SK-N-SH treated with all-trans-retinoic acid at 6 μM for 48 hours (cell line): ENCODE measurements at regions not wholly inside any gene's neighbourhood (a gene's known extent, or its start where the extent isn't known, plus 50 kb on each side); places are given as distances from the start of the nearest gene placed in this dataset.

Experiments
- ARNTL ChIP-seq: fragments of 450-650 bp; formaldehyde crosslinking; IDR thresholded peaks from 2 replicates; pipeline ENCODE4 v1.5.0; 2020; ENCODE audit warnings: low read depth, mild to moderate bottlenecking, moderate library complexity, borderline replicate concordance
- BACH2 ChIP-seq: fragments of 250-450 bp; sonication (Bioruptor Pico); IDR thresholded peaks from 2 replicates; pipeline ENCODE4 v1.9.0; 2021; ENCODE audit warnings: mild to moderate bottlenecking, borderline replicate concordance
- CREB5 ChIP-seq: fragments of 250-450 bp; sonication (Bioruptor Pico); IDR thresholded peaks from 2 replicates; pipeline ENCODE4 v1.5.1; 2020; ENCODE audit warnings: low read depth, mild to moderate bottlenecking, moderate library complexity
- PATZ1 ChIP-seq: fragments of 250-450 bp; sonication (Bioruptor Pico); IDR thresholded peaks from 2 replicates; pipeline ENCODE4 v1.8.0; 2020; ENCODE audit warnings: mild to moderate bottlenecking, moderate library complexity, borderline replicate concordance
- PPARA ChIP-seq: fragments of 250-450 bp; sonication (Bioruptor Pico); IDR thresholded peaks from 2 replicates; pipeline ENCODE4 v1.5.0; 2020; ENCODE audit warnings: mild to moderate bottlenecking, borderline replicate concordance
- SNAI2 ChIP-seq: fragments of 250-450 bp; sonication (Bioruptor Pico); IDR thresholded peaks from 2 replicates; pipeline ENCODE4 v1.5.0; 2020; ENCODE audit warnings: mild to moderate bottlenecking, moderate library complexity
- TCF4 ChIP-seq: fragments of 250-450 bp; sonication (Bioruptor Pico); IDR thresholded peaks from 2 replicates; pipeline ENCODE4 v1.8.0; 2021; ENCODE audit warnings: mild to moderate bottlenecking, moderate library complexity, borderline replicate concordance
- ZC3H10 ChIP-seq: fragments of 250-450 bp; sonication (Bioruptor Pico); IDR thresholded peaks from 2 replicates; pipeline ENCODE4 v1.5.1; 2021; ENCODE audit warnings: mild to moderate bottlenecking, moderate library complexity
- ZFP3 ChIP-seq: fragments of 250-450 bp; sonication (Bioruptor Pico); IDR thresholded peaks from 2 replicates; pipeline ENCODE4 v1.5.0; 2020; ENCODE audit warnings: mild to moderate bottlenecking, moderate library complexity
- ZFP30 ChIP-seq: fragments of 450-650 bp; formaldehyde crosslinking; IDR thresholded peaks from 2 replicates; pipeline ENCODE4 v1.5.0; 2022; ENCODE audit warnings: mild to moderate bottlenecking, moderate library complexity
- ZNF565 ChIP-seq: fragments of 450-650 bp; formaldehyde crosslinking; conservative IDR thresholded peaks from 2 replicates; pipeline ENCODE4 v1.5.0; 2020; ENCODE audit warnings: low read depth, mild to moderate bottlenecking, moderate library complexity
- ZNF70 ChIP-seq: fragments of 450-650 bp; formaldehyde crosslinking; IDR thresholded peaks from 2 replicates; pipeline ENCODE4 v1.5.0; 2020; ENCODE audit warnings: mild to moderate bottlenecking, moderate library complexity
- TF ChIP-seq, protein P1 (sequence below): fragments of 250-450 bp; sonication (Bioruptor Pico); IDR thresholded peaks from 2 replicates; pipeline ENCODE4 v1.5.0; 2020; ENCODE audit warnings: mild to moderate bottlenecking, moderate library complexity
- TF ChIP-seq, protein P2 (sequence below): fragments of 250-450 bp; sonication (Bioruptor Pico); IDR thresholded peaks from 2 replicates; pipeline ENCODE4 v1.8.0; 2021; ENCODE audit warnings: low read depth, mild to moderate bottlenecking, moderate library complexity, borderline replicate concordance

- no peak for TF ChIP-seq CREB5 (CRISPR knock-in tag)
- TF ChIP-seq PPARA, result no peak
- TF ChIP-seq ARNTL (CRISPR knock-in tag), result no peak
- 0 out of 2 replicates have a peak, but pooled peaks have one; percentile 4 for TF ChIP-seq ZC3H10 (CRISPR knock-in tag)
- no peak for TF ChIP-seq ZFP30 (CRISPR knock-in tag)
- TF ChIP-seq, protein P1, sequence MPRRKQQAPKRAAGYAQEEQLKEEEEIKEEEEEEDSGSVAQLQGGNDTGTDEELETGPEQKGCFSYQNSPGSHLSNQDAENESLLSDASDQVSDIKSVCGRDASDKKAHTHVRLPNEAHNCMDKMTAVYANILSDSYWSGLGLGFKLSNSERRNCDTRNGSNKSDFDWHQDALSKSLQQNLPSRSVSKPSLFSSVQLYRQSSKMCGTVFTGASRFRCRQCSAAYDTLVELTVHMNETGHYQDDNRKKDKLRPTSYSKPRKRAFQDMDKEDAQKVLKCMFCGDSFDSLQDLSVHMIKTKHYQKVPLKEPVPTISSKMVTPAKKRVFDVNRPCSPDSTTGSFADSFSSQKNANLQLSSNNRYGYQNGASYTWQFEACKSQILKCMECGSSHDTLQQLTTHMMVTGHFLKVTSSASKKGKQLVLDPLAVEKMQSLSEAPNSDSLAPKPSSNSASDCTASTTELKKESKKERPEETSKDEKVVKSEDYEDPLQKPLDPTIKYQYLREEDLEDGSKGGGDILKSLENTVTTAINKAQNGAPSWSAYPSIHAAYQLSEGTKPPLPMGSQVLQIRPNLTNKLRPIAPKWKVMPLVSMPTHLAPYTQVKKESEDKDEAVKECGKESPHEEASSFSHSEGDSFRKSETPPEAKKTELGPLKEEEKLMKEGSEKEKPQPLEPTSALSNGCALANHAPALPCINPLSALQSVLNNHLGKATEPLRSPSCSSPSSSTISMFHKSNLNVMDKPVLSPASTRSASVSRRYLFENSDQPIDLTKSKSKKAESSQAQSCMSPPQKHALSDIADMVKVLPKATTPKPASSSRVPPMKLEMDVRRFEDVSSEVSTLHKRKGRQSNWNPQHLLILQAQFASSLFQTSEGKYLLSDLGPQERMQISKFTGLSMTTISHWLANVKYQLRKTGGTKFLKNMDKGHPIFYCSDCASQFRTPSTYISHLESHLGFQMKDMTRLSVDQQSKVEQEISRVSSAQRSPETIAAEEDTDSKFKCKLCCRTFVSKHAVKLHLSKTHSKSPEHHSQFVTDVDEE (CRISPR knock-in tag), result no peak
- TF ChIP-seq PATZ1 (CRISPR knock-in tag), result no peak
- TF ChIP-seq, protein P2, sequence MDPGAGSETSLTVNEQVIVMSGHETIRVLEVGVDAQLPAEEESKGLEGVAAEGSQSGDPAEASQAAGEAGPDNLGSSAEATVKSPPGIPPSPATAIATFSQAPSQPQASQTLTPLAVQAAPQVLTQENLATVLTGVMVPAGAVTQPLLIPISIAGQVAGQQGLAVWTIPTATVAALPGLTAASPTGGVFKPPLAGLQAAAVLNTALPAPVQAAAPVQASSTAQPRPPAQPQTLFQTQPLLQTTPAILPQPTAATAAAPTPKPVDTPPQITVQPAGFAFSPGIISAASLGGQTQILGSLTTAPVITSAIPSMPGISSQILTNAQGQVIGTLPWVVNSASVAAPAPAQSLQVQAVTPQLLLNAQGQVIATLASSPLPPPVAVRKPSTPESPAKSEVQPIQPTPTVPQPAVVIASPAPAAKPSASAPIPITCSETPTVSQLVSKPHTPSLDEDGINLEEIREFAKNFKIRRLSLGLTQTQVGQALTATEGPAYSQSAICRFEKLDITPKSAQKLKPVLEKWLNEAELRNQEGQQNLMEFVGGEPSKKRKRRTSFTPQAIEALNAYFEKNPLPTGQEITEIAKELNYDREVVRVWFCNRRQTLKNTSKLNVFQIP (CRISPR knock-in tag), result no peak
- TF ChIP-seq ZNF70, result no peak
- TF ChIP-seq BACH2 (CRISPR knock-in tag), result no peak
- TF ChIP-seq ZFP3 (CRISPR knock-in tag), result no peak
- TF ChIP-seq ZNF565 (CRISPR knock-in tag), result no peak
- no peak for TF ChIP-seq TCF4
- TF ChIP-seq SNAI2 (CRISPR knock-in tag), result no peak
Measured at GRCh38 chr9:115943431-115944165, 210.0 kb upstream of the PAPPA start.
